HG02759 (cell line): ENCODE measurements at regions not wholly inside any gene's neighbourhood (a gene's known extent, or its start where the extent isn't known, plus 50 kb on each side); places are given as distances from the start of the nearest gene placed in this dataset.

ENCODE experiments used
- ATAC-seq: cut with Tn5 transposase; IDR thresholded peaks from one replicate; pipeline ENCODE4 v1.9.1; 2021; ENCODE audit warnings: mild to moderate bottlenecking, moderate library complexity; ENCODE audit not compliant: unreplicated experiment

GRCh38 chr1:98048751-98049325, 128.0 kb upstream of the DPYD start:
- no peak for ATAC-seq

- peak; percentile 63 for ATAC-seq
Measured at GRCh38 chr1:98048244-98048643, 127.4 kb upstream of the DPYD start.

- ATAC-seq = no peak
Measured at GRCh38 chr1:98047171-98047570, 126.3 kb upstream of the DPYD start.

- ATAC-seq = no peak
Measured at GRCh38 chr1:98045767-98046641, 125.2 kb upstream of the DPYD start.

GRCh38 chr1:98045211-98045766, 124.5 kb upstream of the DPYD start:
- no peak for ATAC-seq

- ATAC-seq = no peak
Measured at GRCh38 chr1:98044766-98045165, 123.9 kb upstream of the DPYD start.

- no peak for ATAC-seq
Measured at GRCh38 chr1:98044071-98044697, 123.3 kb upstream of the DPYD start.

GRCh38 chr1:98035602-98036002, 114.8 kb upstream of the DPYD start:
- ATAC-seq = no peak

GRCh38 chr1:98034505-98034904, 113.7 kb upstream of the DPYD start:
- ATAC-seq = no peak

GRCh38 chr1:98032958-98033357, 112.1 kb upstream of the DPYD start:
- ATAC-seq = no peak

GRCh38 chr1:98030976-98031375, 110.1 kb upstream of the DPYD start:
- ATAC-seq = no peak

GRCh38 chr1:98030483-98030882, 109.6 kb upstream of the DPYD start:
- no peak for ATAC-seq

- no peak for ATAC-seq
Measured at GRCh38 chr1:98028800-98029199, 108.0 kb upstream of the DPYD start.

GRCh38 chr1:98027103-98027705, 106.4 kb upstream of the DPYD start:
- ATAC-seq = no peak

- ATAC-seq = no peak
Measured at GRCh38 chr1:98025858-98026257, 105.0 kb upstream of the DPYD start.

- no peak for ATAC-seq
Measured at GRCh38 chr1:98021126-98021525, 100.3 kb upstream of the DPYD start.

GRCh38 chr1:98019747-98020146, 98.9 kb upstream of the DPYD start:
- ATAC-seq = no peak

GRCh38 chr1:98018074-98018473, 97.2 kb upstream of the DPYD start:
- ATAC-seq = no peak

GRCh38 chr1:98017184-98017583, 96.3 kb upstream of the DPYD start:
- no peak for ATAC-seq

- ATAC-seq = no peak
Measured at GRCh38 chr1:98008373-98008772, 87.5 kb upstream of the DPYD start.

GRCh38 chr1:98005326-98006010, 84.6 kb upstream of the DPYD start:
- no peak for ATAC-seq
